Activated CD8-positive, alpha-beta T cell treated with anti-CD3 and anti-CD28 coated beads for 36 hours (primary cell): ENCODE measurements at regions not wholly inside any gene's neighbourhood (a gene's known extent, or its start where the extent isn't known, plus 50 kb on each side); places are given as distances from the start of the nearest gene placed in this dataset.

Source experiments
- ATAC-seq: fragments of 200-7000 bp; cut with Tn5 transposase; one replicate; pipeline ENCODE4 v1.10.0; 2021; ENCODE audit warnings: mild to moderate bottlenecking, moderate library complexity
- CTCF ChIA-PET: fragments of 350-600 bp; sonication (Branson Sonifier 250); formaldehyde crosslinking; loops from one replicate; lab custom pipeline; 2021; ENCODE audit warnings: antibody characterized with exemption; lab: Charles Lee
- POLR2A ChIA-PET: fragments of 350-600 bp; sonication (Branson Sonifier 250); formaldehyde crosslinking; loops from one replicate; lab custom pipeline; 2021; ENCODE audit warnings: antibody characterized with exemption; lab: Charles Lee
- DNase-seq: peaks from one replicate; pipeline ENCODE4 v3.0.0-alpha.2; 2020
- H3K27ac Mint-ChIP-seq: one replicate; pipeline ENCODE4 v1.8.0; 2021; ENCODE audit warnings: mild to moderate bottlenecking, mixed read lengths
- H3K27me3 Mint-ChIP-seq: one replicate; pipeline ENCODE4 v1.8.0; 2021; ENCODE audit warnings: mixed read lengths
- H3K36me3 Mint-ChIP-seq: one replicate; pipeline ENCODE4 v1.8.0; 2021; ENCODE audit warnings: low read depth, mixed read lengths
- H3K4me1 Mint-ChIP-seq: one replicate; pipeline ENCODE4 v1.8.0; 2021; ENCODE audit warnings: low read depth, mixed read lengths
- H3K4me3 Mint-ChIP-seq: one replicate; pipeline ENCODE4 v1.8.0; 2021; ENCODE audit warnings: mild to moderate bottlenecking, moderate library complexity, mixed read lengths
- H3K9me3 Mint-ChIP-seq: one replicate; pipeline ENCODE4 v1.8.0; 2021; ENCODE audit warnings: mixed read lengths
- intact Hi-C: fragments of 100-400 bp; cut with micrococcal nuclease; formaldehyde crosslinking; loops from one replicate; pipeline ENCODE4 v1.10.0; 2022
- TF ChIP-seq, protein P1 (sequence below): fragments of 200-600 bp; IDR thresholded peaks from one replicate; pipeline ENCODE4 v1.8.0; 2022; ENCODE audit warnings: antibody characterized with exemption, mild to moderate bottlenecking

DNA sequence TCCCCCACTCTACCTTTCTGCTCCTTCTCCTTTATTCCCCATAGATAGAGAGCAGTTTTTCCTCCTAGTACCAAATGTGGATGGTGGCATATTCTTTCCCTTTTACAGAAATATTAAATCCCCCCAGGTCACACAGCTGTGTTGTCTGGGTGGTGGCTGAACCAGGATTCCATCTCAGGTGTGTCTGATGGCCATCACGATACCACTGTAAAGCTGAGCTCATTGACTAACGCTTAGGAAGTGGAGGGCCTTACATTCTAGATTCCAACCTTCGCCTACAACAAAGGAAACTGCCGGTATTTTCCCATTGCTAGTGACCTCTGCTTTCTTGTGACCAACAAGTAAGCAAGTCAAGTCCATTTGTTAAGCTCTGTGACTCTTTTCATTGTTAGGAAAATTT is 131.9 kb upstream of the KLF4 start:
- no peak overlapping the region for H3K4me3 Mint-ChIP-seq
- TF ChIP-seq, protein P1, sequence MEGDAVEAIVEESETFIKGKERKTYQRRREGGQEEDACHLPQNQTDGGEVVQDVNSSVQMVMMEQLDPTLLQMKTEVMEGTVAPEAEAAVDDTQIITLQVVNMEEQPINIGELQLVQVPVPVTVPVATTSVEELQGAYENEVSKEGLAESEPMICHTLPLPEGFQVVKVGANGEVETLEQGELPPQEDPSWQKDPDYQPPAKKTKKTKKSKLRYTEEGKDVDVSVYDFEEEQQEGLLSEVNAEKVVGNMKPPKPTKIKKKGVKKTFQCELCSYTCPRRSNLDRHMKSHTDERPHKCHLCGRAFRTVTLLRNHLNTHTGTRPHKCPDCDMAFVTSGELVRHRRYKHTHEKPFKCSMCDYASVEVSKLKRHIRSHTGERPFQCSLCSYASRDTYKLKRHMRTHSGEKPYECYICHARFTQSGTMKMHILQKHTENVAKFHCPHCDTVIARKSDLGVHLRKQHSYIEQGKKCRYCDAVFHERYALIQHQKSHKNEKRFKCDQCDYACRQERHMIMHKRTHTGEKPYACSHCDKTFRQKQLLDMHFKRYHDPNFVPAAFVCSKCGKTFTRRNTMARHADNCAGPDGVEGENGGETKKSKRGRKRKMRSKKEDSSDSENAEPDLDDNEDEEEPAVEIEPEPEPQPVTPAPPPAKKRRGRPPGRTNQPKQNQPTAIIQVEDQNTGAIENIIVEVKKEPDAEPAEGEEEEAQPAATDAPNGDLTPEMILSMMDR: no peak
- CTCF ChIA-PET: no interaction called here
- intact Hi-C loops: no loop called here
- H3K9me3 Mint-ChIP-seq: no peaks in the 10 kb centered on the region
- no peak overlapping the region for H3K27ac Mint-ChIP-seq
- H3K4me1 Mint-ChIP-seq: no peaks in the 10 kb centered on the region
- H3K36me3 Mint-ChIP-seq: no peaks in the 10 kb centered on the region
- H3K27me3 Mint-ChIP-seq: no peaks in the 10 kb centered on the region
- ATAC-seq (no peak), DNase-seq (no peak)
- POLR2A ChIA-PET: no interaction called here

DNA sequence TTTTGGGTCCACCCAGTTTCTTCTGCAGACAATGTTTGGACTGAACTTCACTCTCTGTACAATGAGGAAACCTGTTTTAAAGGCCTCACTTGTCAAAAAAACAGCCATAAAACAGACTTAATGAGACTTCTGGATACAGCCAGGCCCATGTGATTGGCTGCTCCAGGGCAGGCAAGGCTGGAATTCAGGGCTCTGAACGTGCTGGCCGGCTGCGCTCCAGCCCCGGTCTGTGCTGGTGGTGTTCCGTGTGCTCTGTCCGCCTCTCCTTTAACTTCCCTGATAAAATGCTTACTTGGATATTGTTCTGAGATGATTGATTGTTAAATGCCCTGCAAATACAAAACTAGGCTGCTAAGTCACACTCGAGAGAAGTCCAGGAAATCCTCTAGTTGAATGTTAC is 131.2 kb upstream of the KLF4 start:
- no peaks in the 10 kb centered on the region for H3K27me3 Mint-ChIP-seq
- no peaks in the 10 kb centered on the region for H3K9me3 Mint-ChIP-seq
- intact Hi-C loops: no loop called here
- CTCF ChIA-PET: no interaction called here
- H3K4me1 Mint-ChIP-seq: no peaks in the 10 kb centered on the region
- POLR2A ChIA-PET: no interaction called here
- H3K36me3 Mint-ChIP-seq: no peaks in the 10 kb centered on the region
- no peak for DNase-seq
- no peak overlapping the region for H3K27ac Mint-ChIP-seq
- no peak overlapping the region for H3K4me3 Mint-ChIP-seq
- no peak for ATAC-seq
- TF ChIP-seq, protein P1: no peak

DNA sequence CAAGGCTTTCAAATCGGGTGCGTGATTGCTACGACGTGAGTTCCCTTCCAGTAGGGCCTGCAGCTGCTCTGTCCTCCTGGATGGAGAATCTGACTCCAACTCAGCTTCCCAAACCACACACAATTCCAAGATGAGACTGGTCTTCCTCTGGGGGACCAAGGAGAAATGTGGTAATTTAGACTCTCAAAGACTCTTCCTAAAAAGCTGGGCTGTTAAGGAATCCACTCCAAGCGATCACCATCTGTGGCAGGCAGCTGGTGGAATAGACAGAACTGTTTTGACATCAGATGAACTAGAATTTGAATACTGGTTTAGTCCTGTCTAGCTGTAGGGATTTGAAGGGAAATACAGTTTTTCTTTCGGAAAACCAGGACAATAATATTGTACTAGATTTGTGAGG is 130.7 kb upstream of the KLF4 start:
- Mint-ChIP-seq H3K9me3 (no peaks in the 10 kb centered on the region), H3K4me3 (no peak overlapping the region), H3K27me3 (no peaks in the 10 kb centered on the region), H3K4me1 (no peaks in the 10 kb centered on the region), H3K36me3 (no peaks in the 10 kb centered on the region), H3K27ac (no peak overlapping the region)
- TF ChIP-seq, protein P1: no peak
- POLR2A ChIA-PET: no interaction called here
- ATAC-seq (no peak), DNase-seq (no peak)
- intact Hi-C loops: no loop called here
- CTCF ChIA-PET: no interaction called here

GRCh38 chr9:107615321-107615720 is 125.8 kb upstream of the KLF4 start:
- H3K27ac Mint-ChIP-seq: no peak overlapping the region
- no peaks in the 10 kb centered on the region for H3K9me3 Mint-ChIP-seq
- no peaks in the 10 kb centered on the region for H3K36me3 Mint-ChIP-seq
- CTCF ChIA-PET: no interaction called here
- no peaks in the 10 kb centered on the region for H3K27me3 Mint-ChIP-seq
- POLR2A ChIA-PET: no interaction called here
- TF ChIP-seq, protein P1: no peak
- H3K4me1 Mint-ChIP-seq: no peaks in the 10 kb centered on the region
- ATAC-seq: no peak
- no peak for DNase-seq
- intact Hi-C loops: no loop called here
- H3K4me3 Mint-ChIP-seq: no peak overlapping the region

- Mint-ChIP-seq H3K36me3 (no peaks in the 10 kb centered on the region), H3K4me3 (no peak overlapping the region)
- CTCF ChIA-PET: no interaction called here
Measured at GRCh38 chr9:107614765-107615164, 125.2 kb upstream of the KLF4 start.

More at GRCh38 chr9:107614765-107615164, 125.2 kb upstream of the KLF4 start:
- DNase-seq (no peak), ATAC-seq (no peak)
- H3K4me1 Mint-ChIP-seq: no peaks in the 10 kb centered on the region
- H3K27ac Mint-ChIP-seq: no peak overlapping the region
- intact Hi-C loops: no loop called here
- TF ChIP-seq, protein P1: no peak
- no peaks in the 10 kb centered on the region for H3K9me3 Mint-ChIP-seq
- POLR2A ChIA-PET: no interaction called here
- no peaks in the 10 kb centered on the region for H3K27me3 Mint-ChIP-seq
